ENCODE measurements at regions not wholly inside any gene's neighbourhood (a gene's known extent, or its start where the extent isn't known, plus 50 kb on each side); places are given as distances from the start of the nearest gene placed in this dataset.
A peak's percentile ranks its signal among the peaks of the same experiment; 100 is the strongest.

DNA sequence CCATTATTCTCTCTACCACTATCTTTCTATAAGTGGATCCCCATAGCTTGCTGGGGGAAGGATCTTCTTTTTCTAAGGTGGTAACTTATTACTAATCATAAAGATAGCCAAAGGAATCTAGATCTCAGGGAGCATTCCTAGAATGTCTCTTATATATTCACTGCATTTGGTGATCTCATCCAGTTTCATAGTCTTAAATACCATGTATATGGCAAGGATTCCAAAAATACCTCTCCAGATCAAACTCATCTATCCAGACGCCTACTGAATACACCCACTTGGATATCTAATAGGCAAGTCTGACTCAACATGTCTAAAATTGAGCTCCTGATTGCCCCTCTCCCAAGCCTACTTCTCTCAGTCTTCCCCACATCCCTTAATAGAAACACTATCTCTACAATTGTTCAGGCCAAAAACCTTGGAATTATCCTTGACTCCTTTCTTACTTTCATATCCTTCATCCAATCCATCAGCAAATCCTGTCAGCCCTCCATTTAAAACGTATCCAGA lies 264.4 kb downstream of the HACE1 start:
- TF ChIP-seq, protein P1, sequence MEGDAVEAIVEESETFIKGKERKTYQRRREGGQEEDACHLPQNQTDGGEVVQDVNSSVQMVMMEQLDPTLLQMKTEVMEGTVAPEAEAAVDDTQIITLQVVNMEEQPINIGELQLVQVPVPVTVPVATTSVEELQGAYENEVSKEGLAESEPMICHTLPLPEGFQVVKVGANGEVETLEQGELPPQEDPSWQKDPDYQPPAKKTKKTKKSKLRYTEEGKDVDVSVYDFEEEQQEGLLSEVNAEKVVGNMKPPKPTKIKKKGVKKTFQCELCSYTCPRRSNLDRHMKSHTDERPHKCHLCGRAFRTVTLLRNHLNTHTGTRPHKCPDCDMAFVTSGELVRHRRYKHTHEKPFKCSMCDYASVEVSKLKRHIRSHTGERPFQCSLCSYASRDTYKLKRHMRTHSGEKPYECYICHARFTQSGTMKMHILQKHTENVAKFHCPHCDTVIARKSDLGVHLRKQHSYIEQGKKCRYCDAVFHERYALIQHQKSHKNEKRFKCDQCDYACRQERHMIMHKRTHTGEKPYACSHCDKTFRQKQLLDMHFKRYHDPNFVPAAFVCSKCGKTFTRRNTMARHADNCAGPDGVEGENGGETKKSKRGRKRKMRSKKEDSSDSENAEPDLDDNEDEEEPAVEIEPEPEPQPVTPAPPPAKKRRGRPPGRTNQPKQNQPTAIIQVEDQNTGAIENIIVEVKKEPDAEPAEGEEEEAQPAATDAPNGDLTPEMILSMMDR (IDR thresholded peaks at IDR 0.05; ENCODE audit: insufficient read depth, missing control alignments) = no peak
- no peak for FAIRE-seq
- no peak for DNase-seq (ENCODE audit: insufficient read length, low spot score)

DNA sequence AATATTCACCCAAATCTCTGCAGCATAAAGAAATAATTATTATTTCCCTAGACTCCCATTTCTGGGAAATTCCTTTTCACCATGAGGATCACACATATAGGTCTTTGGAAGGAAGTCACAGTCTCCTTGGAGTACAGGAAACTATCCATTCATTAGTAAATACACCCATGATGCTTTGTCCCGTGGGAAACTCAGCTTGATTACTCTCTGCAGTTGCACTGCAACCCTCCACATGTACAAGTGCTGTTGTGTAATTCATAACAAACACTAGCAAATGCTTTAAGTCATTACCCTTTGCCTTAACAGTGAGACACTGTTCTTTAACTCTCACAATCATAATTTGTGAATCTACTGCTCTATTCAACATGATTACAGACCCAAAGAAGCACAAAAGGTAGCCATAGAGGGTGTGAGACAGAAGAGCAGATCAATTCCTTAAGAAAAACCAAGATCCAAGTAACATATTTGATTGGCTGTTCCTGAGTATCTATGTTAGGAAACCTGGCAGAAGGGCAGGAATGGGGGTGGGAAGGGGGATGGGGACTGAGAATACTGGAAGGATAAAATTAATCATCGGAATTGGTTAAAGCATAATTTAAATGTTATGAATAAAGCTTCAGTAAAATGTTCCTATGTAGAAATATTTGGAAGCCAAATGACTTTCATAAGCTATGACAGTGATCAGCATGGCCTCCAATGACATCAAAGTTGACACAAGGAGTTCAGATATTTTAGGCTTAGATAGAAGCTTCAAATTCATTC lies 268.0 kb downstream of the HACE1 start:
- no peak for FAIRE-seq
- no peak for DNase-seq (ENCODE audit: insufficient read length, low spot score)
- TF ChIP-seq, protein P1 (IDR thresholded peaks at IDR 0.05; ENCODE audit: insufficient read depth, missing control alignments) = no peak

DNA sequence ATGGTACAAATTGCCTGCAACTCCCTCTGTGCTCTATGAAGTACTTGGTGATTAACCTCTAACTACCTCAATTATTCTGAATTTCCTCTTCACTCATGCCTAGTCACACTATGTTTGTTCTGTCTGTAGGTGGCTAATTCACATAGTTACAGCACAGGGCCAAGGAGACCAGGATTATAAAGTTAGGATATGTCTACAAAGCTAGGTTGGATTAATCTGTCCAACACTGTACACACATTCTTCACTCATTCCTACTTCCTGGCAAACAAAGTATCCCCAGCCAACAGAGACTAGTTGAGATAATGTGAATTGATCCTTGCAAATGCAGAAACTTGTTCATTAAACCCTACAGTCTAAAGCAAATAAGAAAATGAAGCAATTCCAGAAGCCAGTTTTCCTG lies 269.8 kb downstream of the HACE1 start:
- TF ChIP-seq, protein P1 (IDR thresholded peaks at IDR 0.05; ENCODE audit: insufficient read depth, missing control alignments) = no peak
- FAIRE-seq (no peak), DNase-seq (ENCODE audit: insufficient read length, low spot score) (no peak)

DNA sequence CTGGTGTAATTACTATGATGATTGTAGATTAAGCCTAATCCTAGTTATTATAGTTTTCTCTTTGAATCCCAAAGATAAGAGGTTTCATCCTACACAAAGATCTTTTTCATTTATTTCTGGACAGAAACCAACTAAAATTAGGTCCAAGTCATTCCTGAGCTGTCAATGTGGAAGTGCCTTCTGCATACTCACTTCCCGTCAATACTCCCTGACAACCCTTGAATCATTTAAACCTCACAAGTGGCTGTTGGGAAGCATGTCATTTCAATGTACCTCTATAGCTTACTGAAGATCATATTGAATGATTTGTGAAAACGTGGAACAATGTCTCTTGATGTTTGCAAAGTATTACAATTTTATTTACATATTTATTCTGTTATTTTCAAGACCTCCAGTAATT lies 274.1 kb downstream of the HACE1 start:
- DNase-seq (ENCODE audit: insufficient read length, low spot score) (no peak), FAIRE-seq (peak; percentile 76)
- TF ChIP-seq, protein P1 (IDR thresholded peaks at IDR 0.05; ENCODE audit: insufficient read depth, missing control alignments) = no peak

DNA sequence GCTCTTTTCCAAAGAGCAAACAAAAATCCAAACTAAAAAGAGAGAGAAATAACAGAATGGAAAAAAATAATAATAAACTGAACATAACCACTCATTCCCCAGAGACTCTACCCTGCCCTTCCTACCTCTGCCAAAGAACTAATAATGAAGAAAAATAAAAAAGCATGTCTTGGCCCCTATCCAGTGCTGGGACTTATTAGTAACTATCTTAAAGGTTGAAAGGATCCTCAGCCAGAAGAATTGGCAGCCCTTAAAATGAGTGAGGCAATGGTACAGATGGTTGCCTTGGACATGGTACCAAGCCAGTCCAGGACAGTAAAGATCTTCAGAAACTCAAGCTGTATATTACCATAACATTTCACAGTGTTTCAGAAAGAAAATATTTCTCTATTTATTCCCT lies 279.3 kb downstream of the HACE1 start:
- FAIRE-seq = no peak
- TF ChIP-seq, protein P1 (IDR thresholded peaks at IDR 0.05; ENCODE audit: insufficient read depth, missing control alignments) = no peak

DNA sequence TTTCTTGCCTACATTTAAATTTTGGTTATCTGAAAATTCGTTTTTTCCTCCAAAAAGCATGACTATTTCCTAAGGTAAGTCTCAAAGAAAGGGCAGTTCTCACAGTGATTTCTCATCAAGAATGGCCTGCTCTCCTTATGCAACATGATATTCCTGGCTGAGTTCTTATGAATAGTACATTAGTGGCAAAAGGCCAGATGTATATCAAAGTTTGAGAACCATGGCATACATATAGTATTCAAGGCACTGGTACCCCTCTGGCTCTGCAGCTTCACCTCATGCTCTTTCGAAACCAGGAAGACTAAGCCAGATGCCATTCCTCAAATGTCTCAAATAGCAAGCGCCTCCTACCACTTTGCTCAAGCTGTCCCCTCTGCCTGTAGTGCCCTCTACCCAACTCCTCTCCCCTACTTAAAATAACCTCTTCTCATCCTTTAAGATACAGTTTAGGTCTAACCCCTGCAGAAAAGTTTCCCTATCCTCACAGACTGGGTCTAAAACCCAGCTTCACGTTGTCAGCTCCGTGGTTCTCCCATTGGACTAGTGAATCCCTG lies 280.3 kb downstream of the HACE1 start:
- TF ChIP-seq, protein P1 (IDR thresholded peaks at IDR 0.05; ENCODE audit: insufficient read depth, missing control alignments) = no peak
- FAIRE-seq = no peak
- no peak for DNase-seq (ENCODE audit: insufficient read length, low spot score)

More for the DNA sequence above, 279.3 kb downstream of the HACE1 start:
- DNase-seq (ENCODE audit: insufficient read length, low spot score) = no peak

DNA sequence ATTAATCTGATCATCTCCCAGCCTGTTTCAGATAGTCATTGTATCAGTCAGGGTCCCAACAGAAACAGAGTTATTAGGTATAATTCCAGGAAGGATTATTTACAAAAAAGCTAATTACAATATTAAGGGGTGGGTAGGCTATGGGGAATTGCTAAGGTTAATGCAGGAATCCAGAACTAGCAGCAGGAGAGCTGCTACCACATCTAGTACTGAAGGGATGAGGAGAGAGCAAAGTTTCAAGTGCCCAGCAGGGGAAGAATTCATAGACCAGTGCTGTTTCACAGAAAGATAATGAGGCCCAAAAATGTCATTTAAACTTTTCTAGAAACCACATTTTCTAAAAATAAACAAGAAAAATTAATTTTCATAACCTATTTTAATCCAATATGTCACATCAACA lies 284.2 kb downstream of the HACE1 start:
- no peak for FAIRE-seq
- TF ChIP-seq, protein P1 (IDR thresholded peaks at IDR 0.05; ENCODE audit: insufficient read depth, missing control alignments) = no peak

More for the DNA sequence above, 284.2 kb downstream of the HACE1 start:
- no peak for DNase-seq (ENCODE audit: insufficient read length, low spot score)
